RWPE2 (cell line): ENCODE measurements at regions not wholly inside any gene's neighbourhood (a gene's known extent, or its start where the extent isn't known, plus 50 kb on each side); places are given as distances from the start of the nearest gene placed in this dataset.

ENCODE experiments used
- ATAC-seq: fragments of 200-7000 bp; cut with Tn5 transposase; 3 replicates; pipeline ENCODE4 v1.9.1; 2021; ENCODE audit warnings: low read depth
- DNase-seq: peaks from one replicate; pipeline ENCODE4 v3.0.0-alpha.2; 2020; ENCODE audit warnings: low spot score
- H3K27ac ChIP-seq: fragments of 450-650 bp; 2 replicates; pipeline ENCODE4 v1.5.1; 2017; ENCODE audit warnings: mild to moderate bottlenecking; ENCODE audit not compliant: poor library complexity, severe bottlenecking
- H3K27me3 ChIP-seq: fragments of 250-450 bp; sonication (Bioruptor Pico); 2 replicates; pipeline ENCODE4 v1.5.1; 2021; ENCODE audit warnings: mild to moderate bottlenecking, moderate library complexity; ENCODE audit not compliant: insufficient read depth, poor library complexity, severe bottlenecking
- H3K36me3 ChIP-seq: fragments of 250-450 bp; sonication (Bioruptor Pico); 2 replicates; pipeline ENCODE4 v1.5.1; 2020; ENCODE audit warnings: low read depth, mild to moderate bottlenecking, moderate library complexity
- H3K4me1 ChIP-seq: fragments of 250-450 bp; sonication (Bioruptor Pico); 2 replicates; pipeline ENCODE4 v1.5.1; 2021; ENCODE audit warnings: mild to moderate bottlenecking, moderate library complexity; ENCODE audit not compliant: insufficient read depth, poor library complexity, severe bottlenecking
- H3K4me3 ChIP-seq: fragments of 250-450 bp; sonication (Bioruptor Pico); 2 replicates; pipeline ENCODE4 v1.5.1; 2021; ENCODE audit warnings: mild to moderate bottlenecking, moderate library complexity; ENCODE audit not compliant: severe bottlenecking
- H3K9me3 ChIP-seq: fragments of 250-450 bp; sonication (Bioruptor Pico); 2 replicates; pipeline ENCODE4 v1.5.1; 2021; ENCODE audit warnings: mild to moderate bottlenecking, moderate library complexity; ENCODE audit not compliant: severe bottlenecking
- CTCF ChIP-seq: fragments of 450-650 bp; IDR thresholded peaks from one replicate; pipeline ENCODE4 v1.5.1; 2017; ENCODE audit warnings: mild to moderate bottlenecking, moderate library complexity; ENCODE audit not compliant: poor library complexity, severe bottlenecking

- no peaks in the 10 kb centered on the region for H3K36me3 ChIP-seq
- DNase-seq (no peak), ATAC-seq (no peak)
- no peaks in the 10 kb centered on the region for H3K27me3 ChIP-seq
- H3K4me3 ChIP-seq = no peak overlapping the region
- TF ChIP-seq CTCF = no peak
- H3K4me1 ChIP-seq = no peaks in the 10 kb centered on the region
- no peak overlapping the region for H3K27ac ChIP-seq
- H3K9me3 ChIP-seq = no peaks in the 10 kb centered on the region
Measured at GRCh38 chr11:37695283-37695682, 1097.2 kb upstream of the RAG2 start.

- Histone ChIP-seq H3K4me3 (no peak overlapping the region), H3K4me1 (no peaks in the 10 kb centered on the region), H3K36me3 (no peaks in the 10 kb centered on the region), H3K27me3 (no peaks in the 10 kb centered on the region), H3K27ac (no peak overlapping the region), H3K9me3 (no peaks in the 10 kb centered on the region)
- no peak for TF ChIP-seq CTCF
- DNase-seq (no peak), ATAC-seq (no peak)
Measured at GRCh38 chr11:37689951-37690350, 1091.9 kb upstream of the RAG2 start.

GRCh38 chr11:37688456-37688855 is 1090.4 kb upstream of the RAG2 start:
- TF ChIP-seq CTCF = no peak
- DNase-seq = no peak
- H3K9me3 ChIP-seq = no peaks in the 10 kb centered on the region

GRCh38 chr11:37687130-37687529 is 1089.1 kb upstream of the RAG2 start:
- DNase-seq (no peak), ATAC-seq (no peak)
- TF ChIP-seq CTCF = no peak
- Histone ChIP-seq H3K4me1 (no peaks in the 10 kb centered on the region), H3K9me3 (no peaks in the 10 kb centered on the region), H3K4me3 (no peak overlapping the region), H3K27ac (no peak overlapping the region), H3K27me3 (no peaks in the 10 kb centered on the region), H3K36me3 (no peaks in the 10 kb centered on the region)

More at GRCh38 chr11:37688456-37688855, 1090.4 kb upstream of the RAG2 start:
- no peaks in the 10 kb centered on the region for H3K27me3 ChIP-seq
- ATAC-seq = no peak
- H3K36me3 ChIP-seq = no peaks in the 10 kb centered on the region
- H3K4me1 ChIP-seq = no peaks in the 10 kb centered on the region
- no peak overlapping the region for H3K27ac ChIP-seq
- no peak overlapping the region for H3K4me3 ChIP-seq

- H3K4me1 ChIP-seq = no peaks in the 10 kb centered on the region
- no peaks in the 10 kb centered on the region for H3K9me3 ChIP-seq
- TF ChIP-seq CTCF = no peak
- no peaks in the 10 kb centered on the region for H3K27me3 ChIP-seq
- H3K27ac ChIP-seq = no peak overlapping the region
- H3K4me3 ChIP-seq = no peak overlapping the region
- H3K36me3 ChIP-seq = no peaks in the 10 kb centered on the region
- DNase-seq (no peak), ATAC-seq (no peak)
Measured at GRCh38 chr11:37671321-37671720, 1073.3 kb upstream of the RAG2 start.
